Mesenchymal stem cell (in vitro differentiated cells and primary cell): ENCODE measurements at regions not wholly inside any gene's neighbourhood (a gene's known extent, or its start where the extent isn't known, plus 50 kb on each side); places are given as distances from the start of the nearest gene placed in this dataset.

Experiments
- DNase-seq: peaks from one replicate; pipeline ENCODE4 v3.0.0-alpha.2; 2013
- H2AFZ ChIP-seq: one replicate; pipeline ENCODE4 v1.6.1; 2013; ENCODE audit warnings: low read depth, mild to moderate bottlenecking, control low read depth, inconsistent platforms, low read length, moderate library complexity
- H2AK5ac ChIP-seq: 2 replicates; pipeline ENCODE4 v1.6.1; 2013; ENCODE audit warnings: low read length, moderate library complexity, mild to moderate bottlenecking, inconsistent platforms; ENCODE audit not compliant: severe bottlenecking
- H2BK120ac ChIP-seq: one replicate; pipeline ENCODE4 v1.6.1; 2013; ENCODE audit warnings: low read depth, mild to moderate bottlenecking, inconsistent platforms, low read length, moderate library complexity
- H2BK12ac ChIP-seq, 2 experiments: one replicate each; pipeline ENCODE4 v1.6.1; 2013; ENCODE audit warnings: inconsistent platforms in 2 of 2, low read length in 2 of 2, mild to moderate bottlenecking in 2 of 2, moderate library complexity in 2 of 2, control low read depth in 1 of 2
- H2BK15ac ChIP-seq: one replicate; pipeline ENCODE4 v1.6.1; 2013; ENCODE audit warnings: mild to moderate bottlenecking, low read depth, inconsistent platforms; ENCODE audit not compliant: poor library complexity, severe bottlenecking
- H2BK5ac ChIP-seq: 2 replicates; pipeline ENCODE4 v1.6.1; 2013; ENCODE audit warnings: low read depth, mild to moderate bottlenecking, low read length, control low read depth, inconsistent platforms; ENCODE audit not compliant: poor library complexity, severe bottlenecking
- H3K14ac ChIP-seq, 2 experiments: one replicate each; pipeline ENCODE4 v1.6.1; 2013; ENCODE audit warnings: inconsistent platforms in 2 of 2, low read length in 2 of 2, control low read depth in 1 of 2, mild to moderate bottlenecking in 1 of 2, moderate library complexity in 1 of 2
- H3K18ac ChIP-seq, 2 experiments: one replicate each; pipeline ENCODE4 v1.6.1; 2013; ENCODE audit warnings: inconsistent platforms in 2 of 2, low read length in 2 of 2, control low read depth in 1 of 2, low read depth in 1 of 2, mild to moderate bottlenecking in 1 of 2
- H3K23ac ChIP-seq, 2 experiments: one replicate each; pipeline ENCODE4 v1.6.1; 2013; ENCODE audit warnings: inconsistent platforms in 2 of 2, low read length in 2 of 2, mild to moderate bottlenecking in 2 of 2, moderate library complexity in 2 of 2, control low read depth in 1 of 2
- H3K27ac ChIP-seq: 2 replicates; pipeline ENCODE4 v1.5.1; 2013; ENCODE audit warnings: mild to moderate bottlenecking, moderate library complexity, low read length, control low read depth, inconsistent platforms; ENCODE audit not compliant: poor library complexity, severe bottlenecking
- H3K27me3 ChIP-seq, 2 experiments: 2 replicates each; pipeline versions ENCODE4 v1.6.1 to v1.7.0; 2013; ENCODE audit warnings: low read length in 2 of 2, mild to moderate bottlenecking in 2 of 2, moderate library complexity in 2 of 2, control low read depth in 1 of 2, inconsistent platforms in 1 of 2; ENCODE audit not compliant: control insufficient read depth in 1 of 2, insufficient read depth in 1 of 2
- H3K36me3 ChIP-seq, 2 experiments: 2 replicates each; pipeline versions ENCODE4 v1.6.1 to v1.7.0; 2013; ENCODE audit warnings: low read length in 2 of 2, control low read depth in 1 of 2, inconsistent platforms in 1 of 2, low read depth in 1 of 2, mild to moderate bottlenecking in 1 of 2; ENCODE audit not compliant: insufficient read depth in 2 of 2, control insufficient read depth in 1 of 2
- H3K4ac ChIP-seq, 2 experiments: one replicate each; pipeline ENCODE4 v1.6.1; 2013; ENCODE audit warnings: inconsistent platforms in 2 of 2, low read length in 2 of 2, mild to moderate bottlenecking in 2 of 2, moderate library complexity in 2 of 2, control low read depth in 1 of 2, low read depth in 1 of 2
- H3K4me1 ChIP-seq: 2 replicates; pipeline ENCODE4 v1.6.1; 2013; ENCODE audit warnings: low read depth, low read length, control low read depth; ENCODE audit not compliant: control insufficient read depth, insufficient read depth
- H3K4me2 ChIP-seq: 2 replicates; pipeline ENCODE4 v1.6.1; 2013; ENCODE audit warnings: low read length, mild to moderate bottlenecking, inconsistent platforms; ENCODE audit not compliant: poor library complexity, severe bottlenecking
- H3K4me3 ChIP-seq, 2 experiments: 2 replicates each; pipeline versions ENCODE4 v1.5.1 to v1.7.0; 2013; ENCODE audit warnings: low read length in 2 of 2, mild to moderate bottlenecking in 2 of 2, control low read depth in 1 of 2, low read depth in 1 of 2; ENCODE audit not compliant: insufficient read depth in 1 of 2
- H3K79me1 ChIP-seq: replicated peaks from 2 replicates; pipeline ENCODE4 v1.6.1; 2013; ENCODE audit warnings: mild to moderate bottlenecking, control low read depth, low read length, inconsistent platforms; ENCODE audit not compliant: poor library complexity, severe bottlenecking
- H3K9ac ChIP-seq: 2 replicates; pipeline ENCODE4 v1.7.0; 2013; ENCODE audit warnings: mild to moderate bottlenecking, low read length, moderate library complexity
- H3K9me3 ChIP-seq: 2 replicates; pipeline ENCODE4 v1.7.0; 2013; ENCODE audit warnings: mild to moderate bottlenecking, low read length; ENCODE audit not compliant: control insufficient read depth
- H4K8ac ChIP-seq: one replicate; pipeline ENCODE4 v1.6.1; 2013; ENCODE audit warnings: inconsistent platforms, mild to moderate bottlenecking, low read length, moderate library complexity
- H4K91ac ChIP-seq: one replicate; pipeline ENCODE4 v1.6.1; 2013; ENCODE audit warnings: mild to moderate bottlenecking, low read length, inconsistent platforms
- WGBS: methylation state at CpG from one replicate; pipeline ENCODE4 v1.1.7; 2013; ENCODE audit warnings: mixed read lengths; 5-methylcytosine and 5-hydroxymethylcytosine counted together

GRCh38 chr2:52934920-52935640, 832.5 kb upstream of the CHAC2 start:
- Histone ChIP-seq H3K27ac (no peak overlapping the region), H4K91ac (no peak overlapping the region), H2BK5ac (no peak overlapping the region), H3K27me3 (no peaks in the 10 kb centered on the region), H3K9me3 (no peaks in the 10 kb centered on the region), H3K14ac (no peak overlapping the region), H3K18ac (no peak overlapping the region), H2BK120ac (no peak overlapping the region), H3K4me2 (no peak overlapping the region), H2AFZ (no peak overlapping the region), H3K9ac (no peak overlapping the region), H2BK15ac (no peak overlapping the region), H4K8ac (no peak overlapping the region), H3K36me3 (no peaks in the 10 kb centered on the region), H2BK12ac (no peak overlapping the region), H3K4me1 (no peaks in the 10 kb centered on the region), H3K23ac (no peak overlapping the region), H2AK5ac (no peak overlapping the region), H3K79me1 (no peaks in the 10 kb centered on the region), H3K4me3 (no peak overlapping the region), H3K4ac (no peak overlapping the region)
- 100% methylated on average over 1 of the region's 3 CpGs for WGBS
- DNase-seq: no peak

- Histone ChIP-seq H2BK5ac (no peak overlapping the region), H3K23ac (no peak overlapping the region), H3K27ac (peak overlapping the region; percentile 57), H3K4me1 (no peaks in the 10 kb centered on the region), H4K8ac (no peak overlapping the region), H3K9me3 (no peaks in the 10 kb centered on the region), H3K14ac (no peak overlapping the region), H4K91ac (no peak overlapping the region), H3K4me2 (peak overlapping the region; percentile 33), H3K18ac (no peak overlapping the region), H3K36me3 (no peaks in the 10 kb centered on the region), H3K4ac (no peak overlapping the region), H2BK15ac (no peak overlapping the region), H3K4me3 (no peak overlapping the region), H2AFZ (no peak overlapping the region), H3K9ac (no peak overlapping the region), H2BK120ac (no peak overlapping the region), H2AK5ac (no peak overlapping the region), H3K79me1 (no peaks in the 10 kb centered on the region), H2BK12ac (no peak overlapping the region), H3K27me3 (no peaks in the 10 kb centered on the region)
- peak; percentile 31 for DNase-seq
- 86% methylated on average over 1 of the region's 3 CpGs for WGBS
These were observed 833.2 kb upstream of the CHAC2 start for GRCh38 chr2:52934323-52934898.

GRCh38 chr2:52933878-52934277, 833.7 kb upstream of the CHAC2 start:
- peak overlapping the region; percentile 1 for H3K27ac ChIP-seq
- DNase-seq: no peak
- H3K4ac ChIP-seq: no peak overlapping the region
- no peak overlapping the region for H2AK5ac ChIP-seq
- H2BK15ac ChIP-seq: no peak overlapping the region
- H3K4me1 ChIP-seq: no peaks in the 10 kb centered on the region
- no peak overlapping the region for H3K4me2 ChIP-seq
- WGBS: 90% methylated on average over 1 of the region's 2 CpGs
- no peak overlapping the region for H2BK5ac ChIP-seq
- H3K9ac ChIP-seq: no peak overlapping the region
- no peaks in the 10 kb centered on the region for H3K27me3 ChIP-seq
- H3K14ac ChIP-seq: no peak overlapping the region
- no peak overlapping the region for H2AFZ ChIP-seq
- H3K23ac ChIP-seq: no peak overlapping the region
- no peaks in the 10 kb centered on the region for H3K36me3 ChIP-seq
- H2BK120ac ChIP-seq: no peak overlapping the region
- no peak overlapping the region for H3K18ac ChIP-seq
- H3K4me3 ChIP-seq: no peak overlapping the region
- H3K9me3 ChIP-seq: no peaks in the 10 kb centered on the region
- no peak overlapping the region for H4K8ac ChIP-seq
- no peaks in the 10 kb centered on the region for H3K79me1 ChIP-seq
- H4K91ac ChIP-seq: no peak overlapping the region
- no peak overlapping the region for H2BK12ac ChIP-seq

- no peaks in the 10 kb centered on the region for H3K27me3 ChIP-seq
- no peak for DNase-seq
- no peaks in the 10 kb centered on the region for H3K4me1 ChIP-seq
- H3K14ac ChIP-seq: no peak overlapping the region
- H2BK120ac ChIP-seq: no peak overlapping the region
- no peak overlapping the region for H3K23ac ChIP-seq
- no peaks in the 10 kb centered on the region for H3K36me3 ChIP-seq
- H3K27ac ChIP-seq: no peak overlapping the region
- H2AFZ ChIP-seq: no peak overlapping the region
- no peak overlapping the region for H4K91ac ChIP-seq
- H3K4ac ChIP-seq: no peak overlapping the region
- H3K79me1 ChIP-seq: no peaks in the 10 kb centered on the region
- 100% methylated on average over 1 of the region's 1 CpG for WGBS
- no peak overlapping the region for H3K4me3 ChIP-seq
- H2BK12ac ChIP-seq: no peak overlapping the region
- H3K4me2 ChIP-seq: no peak overlapping the region
- no peak overlapping the region for H3K9ac ChIP-seq
- no peak overlapping the region for H4K8ac ChIP-seq
- H3K18ac ChIP-seq: no peak overlapping the region
- no peak overlapping the region for H2BK15ac ChIP-seq
- H3K9me3 ChIP-seq: no peaks in the 10 kb centered on the region
- no peak overlapping the region for H2AK5ac ChIP-seq
- no peak overlapping the region for H2BK5ac ChIP-seq
These were observed 835.9 kb upstream of the CHAC2 start for GRCh38 chr2:52931660-52932059.
